Activated B cell treated with CpG ODN at 0.5 μM for 24 hours (primary cell): ENCODE measurements at regions not wholly inside any gene's neighbourhood (a gene's known extent, or its start where the extent isn't known, plus 50 kb on each side); places are given as distances from the start of the nearest gene placed in this dataset.

Experiments used
- ATAC-seq: fragments of 200-7000 bp; cut with Tn5 transposase; one replicate; pipeline ENCODE4 v1.10.0; 2021; ENCODE audit warnings: low read depth, mild to moderate bottlenecking, moderate library complexity
- CTCF ChIA-PET: fragments of 350-600 bp; sonication (Branson Sonifier 250); formaldehyde crosslinking; loops from one replicate; lab custom pipeline; 2021; ENCODE audit warnings: antibody characterized with exemption; lab: Charles Lee
- POLR2A ChIA-PET: fragments of 350-600 bp; sonication (Branson Sonifier 250); formaldehyde crosslinking; loops from one replicate; lab custom pipeline; 2021; ENCODE audit warnings: antibody characterized with exemption; lab: Charles Lee
- DNase-seq: peaks from one replicate; pipeline ENCODE4 v3.0.0; 2022
- H3K27ac Mint-ChIP-seq: one replicate; pipeline ENCODE4 v1.8.0; 2020; ENCODE audit warnings: mixed read lengths
- H3K27me3 Mint-ChIP-seq: one replicate; pipeline ENCODE4 v1.8.0; 2021; ENCODE audit warnings: mixed read lengths
- H3K36me3 Mint-ChIP-seq: one replicate; pipeline ENCODE4 v1.8.0; 2021; ENCODE audit warnings: low read depth, mixed read lengths
- H3K4me1 Mint-ChIP-seq: one replicate; pipeline ENCODE4 v1.8.0; 2021; ENCODE audit warnings: mixed read lengths
- H3K4me3 Mint-ChIP-seq: one replicate; pipeline ENCODE4 v1.8.0; 2020; ENCODE audit warnings: mild to moderate bottlenecking, mixed read lengths
- H3K9me3 Mint-ChIP-seq: one replicate; pipeline ENCODE4 v1.8.0; 2020; ENCODE audit warnings: mixed read lengths
- intact Hi-C: fragments of 100-400 bp; cut with micrococcal nuclease; formaldehyde crosslinking; loops from one replicate; pipeline ENCODE4 v1.15.1; 2024
- TF ChIP-seq, protein P1 (sequence below): fragments of 200-600 bp; IDR thresholded peaks from one replicate; pipeline ENCODE4 v1.8.0; 2022; ENCODE audit warnings: antibody characterized with exemption, mild to moderate bottlenecking

DNA sequence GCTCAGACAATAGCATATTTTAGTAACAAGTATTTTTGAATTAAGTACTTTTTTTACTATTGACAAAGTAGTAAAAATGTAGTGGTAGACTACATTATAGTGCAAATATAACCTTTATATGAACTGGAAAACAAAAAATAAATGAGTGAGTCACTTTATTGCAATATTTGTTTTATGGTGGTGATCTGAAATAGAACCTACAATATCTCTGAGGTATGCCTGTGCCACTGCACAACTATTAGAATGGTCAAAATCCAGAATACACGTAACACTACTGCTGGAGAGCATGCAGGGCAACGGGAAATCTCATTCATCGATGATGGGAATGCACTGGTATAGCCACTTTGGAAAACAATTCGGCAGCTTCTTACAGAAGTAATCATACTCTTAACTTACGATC lies 349.0 kb upstream of the NCAM2 start:
- Mint-ChIP-seq H3K36me3 (no peaks in the 10 kb centered on the region), H3K27me3 (no peaks in the 10 kb centered on the region), H3K4me1 (no peaks in the 10 kb centered on the region), H3K9me3 (peaks cover 13% of the 10 kb centered on the region), H3K27ac (no peak overlapping the region), H3K4me3 (no peak overlapping the region)
- intact Hi-C loops, result no loop called here
- no peak for DNase-seq
- CTCF ChIA-PET, result no interaction called here
- ATAC-seq, result no peak
- TF ChIP-seq, protein P1, sequence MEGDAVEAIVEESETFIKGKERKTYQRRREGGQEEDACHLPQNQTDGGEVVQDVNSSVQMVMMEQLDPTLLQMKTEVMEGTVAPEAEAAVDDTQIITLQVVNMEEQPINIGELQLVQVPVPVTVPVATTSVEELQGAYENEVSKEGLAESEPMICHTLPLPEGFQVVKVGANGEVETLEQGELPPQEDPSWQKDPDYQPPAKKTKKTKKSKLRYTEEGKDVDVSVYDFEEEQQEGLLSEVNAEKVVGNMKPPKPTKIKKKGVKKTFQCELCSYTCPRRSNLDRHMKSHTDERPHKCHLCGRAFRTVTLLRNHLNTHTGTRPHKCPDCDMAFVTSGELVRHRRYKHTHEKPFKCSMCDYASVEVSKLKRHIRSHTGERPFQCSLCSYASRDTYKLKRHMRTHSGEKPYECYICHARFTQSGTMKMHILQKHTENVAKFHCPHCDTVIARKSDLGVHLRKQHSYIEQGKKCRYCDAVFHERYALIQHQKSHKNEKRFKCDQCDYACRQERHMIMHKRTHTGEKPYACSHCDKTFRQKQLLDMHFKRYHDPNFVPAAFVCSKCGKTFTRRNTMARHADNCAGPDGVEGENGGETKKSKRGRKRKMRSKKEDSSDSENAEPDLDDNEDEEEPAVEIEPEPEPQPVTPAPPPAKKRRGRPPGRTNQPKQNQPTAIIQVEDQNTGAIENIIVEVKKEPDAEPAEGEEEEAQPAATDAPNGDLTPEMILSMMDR, result no peak
- POLR2A ChIA-PET, result no interaction called here

DNA sequence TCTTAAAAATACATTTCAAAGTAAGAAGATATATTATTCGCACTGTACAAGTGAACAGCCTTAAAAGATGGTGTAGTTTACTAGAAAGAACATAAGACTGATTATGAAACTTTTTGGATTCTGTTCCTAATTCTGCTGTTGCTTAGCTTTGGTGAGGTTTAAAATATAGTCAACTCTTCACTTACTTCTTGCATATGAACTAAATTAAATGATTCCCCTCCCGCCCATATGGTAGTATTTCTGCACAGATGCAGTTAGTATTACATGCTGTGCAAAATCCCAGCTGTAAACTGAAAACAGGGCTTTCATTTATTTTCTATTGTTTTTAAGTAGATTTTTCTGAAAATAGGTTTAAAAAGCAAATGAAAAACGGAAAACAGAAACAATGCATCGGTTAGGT lies 345.4 kb upstream of the NCAM2 start:
- CTCF ChIA-PET, result no interaction called here
- H3K4me1 Mint-ChIP-seq, result no peaks in the 10 kb centered on the region
- no peaks in the 10 kb centered on the region for H3K36me3 Mint-ChIP-seq
- H3K27ac Mint-ChIP-seq, result no peak overlapping the region
- no peak for ATAC-seq
- TF ChIP-seq, protein P1, result no peak
- H3K9me3 Mint-ChIP-seq, result peaks cover 7% of the 10 kb centered on the region
- intact Hi-C loops, result no loop called here
- no peak overlapping the region for H3K4me3 Mint-ChIP-seq
- no peak for DNase-seq
- POLR2A ChIA-PET, result no interaction called here
- no peaks in the 10 kb centered on the region for H3K27me3 Mint-ChIP-seq

DNA sequence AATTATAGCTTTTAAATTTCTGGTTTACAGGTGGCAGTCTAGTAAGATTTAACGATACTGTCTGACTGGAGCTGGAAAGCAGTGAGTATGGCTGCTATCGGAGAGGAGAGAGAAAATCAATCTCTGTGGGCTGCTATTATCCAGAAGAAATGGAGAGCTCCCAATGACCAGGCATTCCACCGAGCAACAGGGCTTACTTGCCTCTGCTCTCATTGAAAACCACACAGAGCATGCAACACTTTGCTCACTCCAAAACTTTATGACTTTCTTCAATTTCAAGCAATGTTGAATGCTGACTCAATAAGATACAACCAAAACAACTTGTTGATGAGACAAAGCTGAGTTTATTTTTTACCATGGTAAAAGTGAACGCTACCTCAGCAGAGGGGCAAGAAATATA lies 337.0 kb upstream of the NCAM2 start:
- intact Hi-C loops, result no loop called here
- DNase-seq (no peak), ATAC-seq (no peak)
- Mint-ChIP-seq H3K4me3 (no peak overlapping the region), H3K27ac (no peak overlapping the region), H3K27me3 (no peaks in the 10 kb centered on the region), H3K4me1 (no peaks in the 10 kb centered on the region), H3K36me3 (no peaks in the 10 kb centered on the region), H3K9me3 (peaks cover 11% of the 10 kb centered on the region)
- POLR2A ChIA-PET, result no interaction called here
- TF ChIP-seq, protein P1, result no peak
- CTCF ChIA-PET, result no interaction called here

DNA sequence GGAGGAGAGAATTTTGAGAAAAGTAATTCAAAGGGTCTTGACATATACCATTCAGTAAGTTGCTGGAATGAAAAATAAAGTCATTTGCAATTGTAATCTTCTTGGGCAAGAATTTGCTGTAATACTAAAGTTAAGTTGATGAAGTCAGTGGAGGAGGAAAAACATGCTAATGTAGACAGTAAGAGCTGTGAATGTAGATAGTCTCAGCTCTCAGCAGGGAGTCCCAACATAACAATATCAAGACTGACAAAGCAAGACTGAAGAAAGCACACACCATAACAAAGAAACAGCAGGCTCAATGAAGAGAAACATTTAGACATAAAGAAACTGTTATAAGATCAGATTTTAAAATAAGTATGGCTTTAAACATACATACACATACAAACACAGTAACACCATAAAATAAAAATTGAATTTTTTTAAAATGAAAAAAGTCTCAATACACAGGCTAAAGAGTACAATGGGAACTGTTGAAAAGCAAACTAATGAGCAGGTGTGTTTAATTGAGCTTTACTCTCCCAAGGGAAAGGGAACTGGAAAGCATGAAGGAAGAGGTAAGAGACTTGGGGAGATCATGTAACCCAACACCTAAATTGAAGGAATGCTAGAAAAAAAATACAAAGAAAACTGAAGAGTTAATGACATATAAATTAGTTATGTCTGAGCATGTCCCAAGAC lies 336.3 kb upstream of the NCAM2 start:
- ChIA-PET CTCF (no interaction called here), POLR2A (no interaction called here)
- TF ChIP-seq, protein P1, result no peak
- Mint-ChIP-seq H3K27me3 (no peaks in the 10 kb centered on the region), H3K27ac (no peak overlapping the region), H3K9me3 (peaks cover 13% of the 10 kb centered on the region), H3K4me1 (no peaks in the 10 kb centered on the region), H3K36me3 (no peaks in the 10 kb centered on the region), H3K4me3 (no peak overlapping the region)
- DNase-seq (no peak), ATAC-seq (no peak)
- intact Hi-C loops, result no loop called here

DNA sequence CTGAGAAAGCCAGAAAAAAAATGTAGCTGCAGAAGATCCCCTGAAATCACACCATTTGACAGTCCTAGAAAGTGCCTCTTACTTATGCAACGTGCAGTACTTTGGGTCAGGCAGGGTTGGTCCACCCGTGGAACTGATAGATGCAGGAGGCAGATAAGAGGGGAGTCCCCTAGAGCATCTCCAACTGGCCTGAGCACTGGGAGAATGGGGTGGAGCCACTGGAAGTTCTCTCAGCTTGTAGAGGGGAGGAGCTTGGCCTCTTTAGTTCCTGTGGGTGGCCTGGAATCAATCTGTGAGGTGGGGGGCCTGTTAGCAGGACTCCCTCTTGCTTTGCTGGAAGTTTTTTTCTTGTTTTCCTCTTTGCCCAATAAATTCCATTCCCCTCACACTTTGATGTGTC lies 335.7 kb upstream of the NCAM2 start:
- intact Hi-C loops, result no loop called here
- no peak overlapping the region for H3K4me3 Mint-ChIP-seq
- POLR2A ChIA-PET, result no interaction called here

More for the DNA sequence above, 335.7 kb upstream of the NCAM2 start:
- H3K4me1 Mint-ChIP-seq, result no peaks in the 10 kb centered on the region
- no peak for ATAC-seq
- CTCF ChIA-PET, result no interaction called here
- H3K36me3 Mint-ChIP-seq, result no peaks in the 10 kb centered on the region
- peaks cover 13% of the 10 kb centered on the region for H3K9me3 Mint-ChIP-seq
- DNase-seq, result no peak
- TF ChIP-seq, protein P1, result no peak
- no peak overlapping the region for H3K27ac Mint-ChIP-seq
- H3K27me3 Mint-ChIP-seq, result no peaks in the 10 kb centered on the region
